Kidney tubule cell (primary cell): ENCODE measurements at regions not wholly inside any gene's neighbourhood (a gene's known extent, or its start where the extent isn't known, plus 50 kb on each side); places are given as distances from the start of the nearest gene placed in this dataset.

ENCODE experiments used
- DNase-seq: peaks from one replicate; pipeline ENCODE4 v3.0.0-alpha.2; 2018; ENCODE audit warnings: low spot score

- no peak for DNase-seq
Measured at GRCh38 chr1:105830571-105831146, 1225.8 kb upstream of the PRMT6 start.

DNA sequence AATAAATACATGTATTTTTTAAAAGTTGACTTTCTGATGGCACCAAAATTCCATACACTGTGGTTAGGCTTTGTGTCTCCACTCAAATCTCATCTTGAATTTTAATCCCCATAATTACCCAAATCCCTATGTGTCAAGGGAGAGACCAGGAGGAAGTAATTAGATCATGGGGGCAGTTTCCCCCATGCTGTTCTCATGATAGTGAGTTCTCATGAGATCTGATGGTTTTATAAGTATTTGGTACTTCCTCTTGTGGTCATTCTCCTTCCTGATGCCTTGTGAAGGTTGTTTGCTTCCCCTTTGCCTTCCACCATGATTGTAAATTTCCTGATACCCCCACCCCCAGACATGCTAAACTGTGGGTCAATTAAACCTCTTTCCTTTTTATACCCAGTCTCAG, 1218.4 kb upstream of the PRMT6 start:
- DNase-seq, result no peak

- peak; percentile 59 for DNase-seq
Measured at GRCh38 chr1:105865546-105865945, 1190.9 kb upstream of the PRMT6 start.

DNA sequence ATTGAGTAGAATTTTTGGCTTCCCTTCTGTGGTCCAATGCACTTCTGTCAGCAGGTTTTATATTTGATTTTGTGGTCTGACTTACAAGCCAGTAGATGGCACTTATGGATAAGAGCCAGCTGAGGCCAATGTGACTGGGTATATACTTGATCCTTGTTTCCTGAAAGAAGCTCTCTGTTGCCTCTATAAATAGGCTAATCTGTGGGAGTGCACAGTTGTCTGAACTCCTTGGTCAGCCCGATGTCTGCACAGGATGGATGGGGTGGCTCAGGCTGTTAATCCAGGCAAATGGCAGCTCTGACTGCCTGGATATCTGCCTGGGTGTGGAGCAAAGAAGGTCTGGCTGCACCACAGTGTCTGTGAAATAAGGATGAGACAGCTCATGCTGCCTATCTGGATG, 1183.7 kb upstream of the PRMT6 start:
- DNase-seq, result no peak

- no peak for DNase-seq
Measured at GRCh38 chr1:105874621-105875020, 1181.9 kb upstream of the PRMT6 start.

DNA sequence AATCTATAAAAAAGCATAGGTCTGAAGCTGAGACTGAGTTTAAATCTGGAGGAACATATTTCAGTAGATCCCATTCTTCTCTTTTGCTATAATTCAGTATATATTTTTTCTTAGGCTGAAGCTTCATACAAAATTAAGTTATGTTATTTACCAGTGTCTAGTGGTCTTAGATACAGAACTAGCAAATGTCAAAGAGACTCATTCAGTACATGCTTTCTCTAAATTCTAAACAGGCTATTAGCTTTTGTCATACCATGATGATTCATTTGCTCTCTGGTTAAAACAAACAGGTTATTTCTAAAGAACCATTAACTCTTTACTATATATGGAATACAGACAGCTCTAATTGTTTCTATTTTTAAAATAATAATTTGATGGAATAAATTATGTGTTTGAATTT, 1170.2 kb upstream of the PRMT6 start:
- no peak for DNase-seq

GRCh38 chr1:105891308-105891707, 1165.2 kb upstream of the PRMT6 start:
- DNase-seq, result no peak

DNA sequence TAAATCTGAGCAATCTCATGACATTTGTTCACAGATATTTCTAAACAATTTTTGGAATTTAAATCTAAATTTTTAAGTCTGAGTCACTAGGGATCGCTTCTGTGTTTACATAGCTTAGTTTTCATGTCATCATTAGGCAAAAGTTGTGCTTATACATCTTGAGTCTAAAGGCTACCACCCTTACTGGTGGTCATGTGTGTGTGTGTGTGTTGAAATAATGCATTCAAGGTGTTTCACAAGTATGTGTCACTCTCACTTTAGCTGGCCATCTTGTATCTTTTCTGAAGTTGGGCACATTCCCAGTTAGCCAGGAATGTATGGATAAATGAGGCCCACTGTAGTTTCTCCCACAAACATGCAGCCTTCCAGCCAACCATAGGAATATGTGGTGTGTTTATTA, 1162.5 kb upstream of the PRMT6 start:
- DNase-seq, result no peak

DNA sequence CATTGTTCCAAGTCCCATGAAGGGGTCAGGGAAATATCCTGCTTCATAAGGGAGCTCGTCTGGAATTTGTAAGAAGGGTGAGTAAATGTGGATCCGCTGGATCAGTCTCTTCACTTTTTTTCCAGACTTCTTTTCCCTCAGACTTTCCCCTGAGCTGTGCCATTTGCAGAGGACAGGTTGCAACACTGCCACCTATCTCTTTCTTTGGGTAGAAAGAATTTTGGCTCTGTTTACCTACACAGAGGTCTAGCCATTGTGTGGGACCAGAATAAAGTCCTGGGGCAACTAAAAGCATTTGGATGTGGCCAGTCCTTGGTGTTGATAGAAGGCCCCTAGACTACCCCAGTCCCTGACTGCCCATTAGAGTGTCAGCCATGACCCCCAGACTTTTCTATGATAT, 1146.7 kb upstream of the PRMT6 start:
- no peak for DNase-seq

DNA sequence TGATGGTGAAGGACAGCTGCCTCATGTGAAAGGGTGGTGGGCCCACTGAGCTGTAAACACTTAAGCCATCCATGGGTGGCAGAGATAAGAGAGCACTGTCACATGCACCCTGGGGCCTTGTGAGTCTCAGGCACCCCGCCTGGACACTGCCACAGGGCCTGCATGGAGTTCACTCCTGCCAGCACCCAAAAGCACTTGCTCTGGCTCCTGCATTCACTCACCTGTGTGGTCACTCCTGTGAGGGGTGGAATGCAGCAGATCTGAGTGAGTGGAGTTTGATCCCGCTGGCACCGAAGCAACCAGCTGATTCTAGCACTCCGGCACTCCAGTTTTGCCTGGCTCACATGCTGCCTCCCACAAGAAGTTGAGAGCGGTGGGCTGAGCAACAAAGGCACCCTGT, 1142.1 kb upstream of the PRMT6 start:
- no peak for DNase-seq

DNA sequence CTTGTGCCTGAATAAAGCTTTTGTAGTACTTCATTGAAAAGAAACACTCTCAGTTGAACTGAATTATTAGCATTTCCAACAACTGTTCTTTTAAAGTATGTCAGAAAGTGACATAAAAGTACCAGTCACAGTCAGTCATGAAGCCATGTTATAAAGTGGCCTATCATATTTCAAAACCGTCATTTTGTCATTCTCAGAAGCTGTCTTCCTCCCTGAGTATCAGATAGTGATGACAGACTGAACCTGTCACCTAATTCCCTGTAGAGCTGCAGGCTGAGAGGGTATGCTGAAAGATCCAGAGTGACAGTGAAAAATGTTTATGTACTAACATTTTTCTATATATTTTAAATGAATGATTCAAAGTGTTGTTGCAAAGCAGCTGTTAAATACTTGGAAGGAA, 1121.7 kb upstream of the PRMT6 start:
- no peak for DNase-seq

- no peak for DNase-seq
Measured at GRCh38 chr1:105964879-105965278, 1091.6 kb upstream of the PRMT6 start.

GRCh38 chr1:105997516-105997915, 1059.0 kb upstream of the PRMT6 start:
- DNase-seq, result no peak

DNA sequence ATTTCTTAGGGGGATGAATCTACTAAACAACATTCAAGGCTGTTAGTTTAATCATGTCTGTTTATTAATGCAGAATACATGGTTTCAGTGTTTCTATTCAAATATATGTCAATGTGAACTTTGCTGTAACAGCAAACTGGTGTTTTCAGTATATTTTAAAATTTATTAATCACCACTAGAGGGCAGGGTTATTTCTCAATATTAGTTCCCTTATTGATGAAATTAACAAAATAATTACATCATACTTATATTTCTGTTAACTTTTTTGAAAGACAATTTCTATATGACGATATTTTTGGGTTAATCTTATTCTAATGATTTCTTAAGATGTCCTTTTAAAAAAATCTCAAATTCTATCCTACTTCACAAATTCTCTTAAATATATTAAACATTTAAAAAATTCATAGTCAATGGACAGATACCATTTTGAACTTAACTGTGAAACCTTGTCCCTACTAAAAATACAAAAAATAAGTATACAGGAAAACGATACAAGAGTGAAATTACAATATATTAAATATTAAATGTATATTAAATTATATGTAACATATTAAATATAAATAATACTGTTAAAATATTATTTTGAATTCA, 1034.1 kb upstream of the PRMT6 start:
- DNase-seq, result peak; percentile 8

- no peak for DNase-seq
Measured at GRCh38 chr1:106027871-106028270, 1028.6 kb upstream of the PRMT6 start.

DNA sequence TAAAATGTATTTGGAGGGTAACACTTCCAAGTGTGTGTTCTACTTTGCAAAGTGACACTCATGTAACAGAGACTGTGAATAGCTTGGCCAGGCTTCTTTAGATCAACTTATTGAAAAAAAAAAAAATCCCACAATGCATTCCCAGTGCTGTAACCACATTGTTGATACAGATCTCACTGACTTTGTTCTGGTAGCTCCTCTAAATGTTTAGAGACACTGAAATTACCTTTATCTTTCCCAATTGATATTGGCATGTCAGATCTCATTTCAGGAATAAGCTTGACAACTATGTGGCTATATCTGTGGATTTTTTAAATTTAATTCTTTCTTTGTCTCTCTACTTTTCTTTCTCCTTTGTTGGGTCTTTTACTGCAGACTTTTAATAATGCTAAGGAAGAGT, 1018.9 kb upstream of the PRMT6 start:
- DNase-seq, result no peak

GRCh38 chr1:106038260-106038659, 1018.2 kb upstream of the PRMT6 start:
- no peak for DNase-seq

GRCh38 chr1:106043971-106044370, 1012.5 kb upstream of the PRMT6 start:
- no peak for DNase-seq

GRCh38 chr1:106047210-106047609, 1009.3 kb upstream of the PRMT6 start:
- no peak for DNase-seq

DNA sequence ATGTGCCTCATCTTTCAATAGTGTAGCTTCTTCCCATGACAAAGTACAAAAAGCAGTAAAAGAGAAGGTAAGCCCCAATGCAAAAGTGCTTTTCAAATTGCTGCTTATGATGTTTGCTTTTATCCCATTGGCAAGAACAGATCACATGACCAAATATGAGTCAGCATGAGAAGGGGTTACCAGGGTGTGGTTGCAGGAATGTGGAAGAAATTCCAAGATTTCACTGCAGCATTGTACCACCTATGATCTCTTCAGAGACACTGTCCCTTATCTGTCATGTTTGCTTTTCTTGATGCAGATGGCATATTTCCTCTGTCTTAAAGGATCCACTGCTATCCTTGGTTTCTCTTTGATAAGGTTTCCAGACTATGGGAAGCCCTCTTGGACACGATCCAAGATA, 1006.9 kb upstream of the PRMT6 start:
- DNase-seq, result peak; percentile 3

- no peak for DNase-seq
Measured at GRCh38 chr1:106055855-106056254, 1000.6 kb upstream of the PRMT6 start.

DNA sequence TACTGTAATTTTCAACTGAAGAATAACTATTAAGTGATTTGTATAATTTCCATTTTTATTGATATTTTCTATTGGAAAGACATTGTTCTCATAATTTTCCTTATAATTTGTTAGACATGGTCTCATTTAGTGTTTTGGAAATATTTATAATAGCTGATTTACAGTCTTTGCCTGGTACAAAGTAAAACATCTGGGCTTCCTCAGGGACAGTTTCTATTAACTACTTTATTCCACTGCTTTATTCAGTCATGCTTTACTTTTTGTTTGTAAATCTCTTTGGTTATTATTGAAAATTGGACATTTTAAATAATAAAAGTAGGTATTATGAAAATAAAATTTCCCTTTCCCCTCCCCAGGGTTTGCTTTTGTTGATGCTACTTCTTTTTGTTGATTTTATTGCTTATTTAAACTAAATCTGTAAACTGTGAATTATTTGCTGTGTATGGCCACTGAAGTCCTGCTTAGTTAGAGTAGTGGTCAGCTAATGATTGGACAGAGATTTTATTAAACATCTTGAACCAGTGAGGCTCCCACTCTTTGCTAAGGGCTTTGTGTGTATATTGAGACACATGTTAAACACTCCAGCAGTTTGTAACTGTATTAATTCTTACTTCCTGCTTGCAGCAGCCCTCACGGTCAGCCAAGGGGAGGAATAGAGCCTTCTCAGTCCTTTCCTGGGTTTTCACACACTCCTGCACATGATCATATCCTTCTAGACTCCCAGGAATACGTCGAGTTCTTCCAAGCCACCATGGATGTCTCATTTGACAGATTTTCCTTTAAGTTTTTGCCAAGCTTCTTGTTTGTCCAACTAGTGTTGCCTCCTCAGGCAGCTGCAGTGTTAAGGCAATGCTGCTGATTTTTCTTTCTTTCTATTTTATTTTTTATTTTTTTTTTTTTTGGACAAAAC, 994.6 kb upstream of the PRMT6 start:
- no peak for DNase-seq

DNA sequence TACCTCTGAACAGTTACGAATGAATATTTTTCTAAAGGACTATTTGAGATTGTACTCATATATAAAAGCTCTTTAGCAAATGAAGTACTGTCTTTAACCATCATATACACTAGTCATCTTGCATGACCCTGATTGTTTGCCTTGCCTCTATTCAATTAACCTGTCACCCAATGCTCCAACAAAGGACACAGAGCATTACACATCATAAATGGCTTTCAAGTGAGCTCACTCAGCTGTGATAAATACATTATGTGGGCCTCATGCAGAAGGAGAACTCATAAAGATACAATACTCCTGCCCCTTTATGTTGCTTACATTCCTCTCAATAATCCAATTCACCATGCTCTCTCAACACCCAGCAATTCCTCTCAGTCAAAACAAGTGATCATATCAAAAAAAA, 993.0 kb upstream of the PRMT6 start:
- no peak for DNase-seq
